ENCODE measurements at regions not wholly inside any gene's neighbourhood (a gene's known extent, or its start where the extent isn't known, plus 50 kb on each side); places are given as distances from the start of the nearest gene placed in this dataset.

- no peak for TF ChIP-seq CTCF (IDR thresholded peaks at IDR 0.05; ENCODE audit: insufficient read depth, low read length, poor library complexity, severe bottlenecking)
- no peak for TF ChIP-seq EZH2phosphoT487 (conservative IDR thresholded peaks at IDR 0.05; ENCODE audit: low read length)
Observed at GRCh38 chr17:77390870-77391269, 250.1 kb downstream of the SEC14L1 start.
